IMR-90 (cell line): ENCODE measurements at regions not wholly inside any gene's neighbourhood (a gene's known extent, or its start where the extent isn't known, plus 50 kb on each side); places are given as distances from the start of the nearest gene placed in this dataset.

Experiments
- ATAC-seq: fragments of 200-7000 bp; cut with Tn5 transposase; 2 replicates; pipeline ENCODE4 v1.9.1; 2020; ENCODE audit warnings: low read depth, mild to moderate bottlenecking, moderate library complexity
- BruUV-seq: library from RNA; stranded (reverse); fragments of 400-500 nt; replicated peaks from 2 replicates; lab custom pipeline; 2021; lab: Mats Ljungman, UMichigan
- CTCF ChIA-PET: fragments of 300-600 bp; formaldehyde crosslinking; extraction: SDS; loops from one replicate; lab custom pipeline; 2021; ENCODE audit warnings: antibody characterized with exemption; lab: Yijun Ruan, JAX
- POLR2A ChIA-PET: fragments of 300-600 bp; sonication (Branson Sonifier 250); formaldehyde crosslinking; loops from one replicate; lab custom pipeline; 2022; ENCODE audit warnings: antibody characterized with exemption; ENCODE audit not compliant: unreplicated experiment; lab: Charles Lee
- DNase-seq: peaks from one replicate; pipeline ENCODE4 v3.0.0; 2013
- H2AFZ ChIP-seq: replicated peaks from 2 replicates; pipeline ENCODE3; 2013; ENCODE audit warnings: low read length, mild to moderate bottlenecking; ENCODE audit not compliant: poor library complexity
- H2AK5ac ChIP-seq: 2 replicates; pipeline ENCODE4 v1.6.1; 2013; ENCODE audit warnings: low read depth, low read length, inconsistent platforms
- H2AK9ac ChIP-seq: replicated peaks from 2 replicates; pipeline ENCODE3; 2013; ENCODE audit warnings: mild to moderate bottlenecking, low read depth, low read length, moderate library complexity; ENCODE audit not compliant: poor library complexity
- H2BK120ac ChIP-seq: 2 replicates; pipeline ENCODE4 v1.6.1; 2013; ENCODE audit warnings: low read depth, low read length, inconsistent platforms
- H2BK15ac ChIP-seq: 3 replicates; pipeline ENCODE4 v1.6.1; 2013; ENCODE audit warnings: low read depth, low read length, inconsistent platforms
- H2BK20ac ChIP-seq: 2 replicates; pipeline ENCODE4 v1.6.1; 2013; ENCODE audit warnings: low read depth, mild to moderate bottlenecking, inconsistent platforms, low read length, moderate library complexity
- H2BK5ac ChIP-seq: 2 replicates; pipeline ENCODE4 v1.6.1; 2013; ENCODE audit warnings: mild to moderate bottlenecking, low read depth, low read length, inconsistent platforms; ENCODE audit not compliant: poor library complexity, severe bottlenecking
- H3K14ac ChIP-seq: replicated peaks from 2 replicates; pipeline ENCODE4 v1.6.1; 2013; ENCODE audit warnings: low read depth, low read length, inconsistent platforms
- H3K18ac ChIP-seq: 2 replicates; pipeline ENCODE4 v1.6.1; 2013; ENCODE audit warnings: low read depth, low read length, control low read depth
- H3K23ac ChIP-seq: 2 replicates; pipeline ENCODE4 v1.6.1; 2013; ENCODE audit warnings: low read depth, low read length, inconsistent platforms
- H3K27ac ChIP-seq: 2 replicates; pipeline ENCODE4 v1.5.1; 2013; ENCODE audit warnings: mild to moderate bottlenecking, control low read depth, low read length; ENCODE audit not compliant: insufficient read depth
- H3K27me3 ChIP-seq: 2 replicates; pipeline ENCODE4 v1.6.1; 2013; ENCODE audit warnings: low read length; ENCODE audit not compliant: control insufficient read depth, insufficient read depth
- H3K36me3 ChIP-seq: 2 replicates; pipeline ENCODE4 v1.6.1; 2013; ENCODE audit warnings: low read length, mixed read lengths; ENCODE audit not compliant: control insufficient read depth, insufficient read depth
- H3K4ac ChIP-seq: 2 replicates; pipeline ENCODE4 v1.6.1; 2013; ENCODE audit warnings: low read depth, low read length, inconsistent platforms
- H3K4me1 ChIP-seq: 2 replicates; pipeline ENCODE4 v1.6.1; 2013; ENCODE audit warnings: low read length, mixed read lengths; ENCODE audit not compliant: control insufficient read depth, insufficient read depth
- H3K4me2 ChIP-seq: 2 replicates; pipeline ENCODE4 v1.6.1; 2013; ENCODE audit warnings: low read depth, mild to moderate bottlenecking, control low read depth, low read length, moderate library complexity
- H3K4me3 ChIP-seq: 2 replicates; pipeline ENCODE4 v1.5.1; 2013; ENCODE audit warnings: low read depth, mild to moderate bottlenecking, control low read depth, low read length, moderate library complexity; ENCODE audit not compliant: insufficient read depth
- H3K56ac ChIP-seq: 2 replicates; pipeline ENCODE4 v1.6.1; 2013; ENCODE audit warnings: low read length, inconsistent platforms; ENCODE audit not compliant: insufficient read depth; ENCODE audit errors: extremely low read depth
- H3K79me1 ChIP-seq, 2 experiments: 2 replicates each; pipeline ENCODE4 v1.6.1; 2013; ENCODE audit warnings: low read length in 2 of 2, inconsistent platforms in 1 of 2, low read depth in 1 of 2
- H3K9ac ChIP-seq: 2 replicates; pipeline ENCODE4 v1.6.1; 2013; ENCODE audit warnings: low read depth, low read length, control low read depth
- H3K9me1 ChIP-seq: 2 replicates; pipeline ENCODE4 v1.6.1; 2013; ENCODE audit warnings: low read length, inconsistent platforms; ENCODE audit not compliant: insufficient read depth
- H3K9me3 ChIP-seq: 2 replicates; pipeline ENCODE4 v1.6.1; 2013; ENCODE audit warnings: low read length; ENCODE audit not compliant: control insufficient read depth, insufficient read depth
- H4K20me1 ChIP-seq: 2 replicates; pipeline ENCODE4 v1.6.1; 2013; ENCODE audit warnings: low read length, inconsistent platforms; ENCODE audit not compliant: insufficient read depth
- H4K5ac ChIP-seq: 2 replicates; pipeline ENCODE4 v1.6.1; 2013; ENCODE audit warnings: mild to moderate bottlenecking, low read depth, low read length, control low read depth
- H4K8ac ChIP-seq, 2 experiments: 2 replicates each; pipeline ENCODE4 v1.6.1; 2013; ENCODE audit warnings: low read depth in 2 of 2, low read length in 2 of 2, control low read depth in 1 of 2, inconsistent platforms in 1 of 2
- H4K91ac ChIP-seq: 2 replicates; pipeline ENCODE4 v1.6.1; 2013; ENCODE audit warnings: low read depth, low read length, inconsistent platforms; ENCODE audit not compliant: insufficient read depth
- BHLHE40 ChIP-seq: fragments of 150-350 bp; IDR thresholded peaks from 2 replicates; pipeline ENCODE4 v1.6.1; 2016; ENCODE audit warnings: mild to moderate bottlenecking, low read depth, low read length
- CEBPB ChIP-seq: IDR thresholded peaks from 2 replicates; pipeline ENCODE4 v1.6.1; 2012; ENCODE audit warnings: low read depth, low read length, improper control_type of control experiment
- CHD1 ChIP-seq: IDR thresholded peaks from 2 replicates; pipeline ENCODE4 v1.6.1; 2012; ENCODE audit warnings: low read depth, low read length, improper control_type of control experiment
- MAFK ChIP-seq: IDR thresholded peaks from 2 replicates; pipeline ENCODE4 v1.6.1; 2012; ENCODE audit warnings: low read depth, low read length, improper control_type of control experiment
- MAZ ChIP-seq: IDR thresholded peaks from 2 replicates; pipeline ENCODE4 v1.6.1; 2012; ENCODE audit warnings: low read depth, mild to moderate bottlenecking, low read length, improper control_type of control experiment, moderate library complexity, borderline replicate concordance
- MXI1 ChIP-seq: IDR thresholded peaks from 2 replicates; pipeline ENCODE4 v1.6.1; 2012; ENCODE audit warnings: low read depth, mild to moderate bottlenecking, low read length, moderate library complexity, borderline replicate concordance
- NFE2L2 ChIP-seq: fragments of 150-350 bp; IDR thresholded peaks from 2 replicates; pipeline ENCODE4 v1.6.1; 2016; ENCODE audit warnings: low read depth, mild to moderate bottlenecking, low read length
- RCOR1 ChIP-seq: IDR thresholded peaks from 2 replicates; pipeline ENCODE4 v1.6.1; 2012; ENCODE audit warnings: mild to moderate bottlenecking, low read length, improper control_type of control experiment; ENCODE audit not compliant: insufficient replicate concordance
- SMC3 ChIP-seq: fragments of 150-350 bp; IDR thresholded peaks from 2 replicates; pipeline ENCODE4 v1.6.1; 2016; ENCODE audit warnings: low read depth, mild to moderate bottlenecking, antibody characterized with exemption, low read length, moderate library complexity
- WGBS, 2 experiments: methylation state at CpG; one replicate each; pipeline versions ENCODE4 v1.1.5 to v1.1.7; 2013; ENCODE audit warnings: missing lambda C conversion rate in 2 of 2; ENCODE audit not compliant: insufficient read length in 1 of 2; ENCODE audit errors: extremely low coverage in 2 of 2; 5-methylcytosine and 5-hydroxymethylcytosine counted together
- dilution Hi-C: fragments of 300-500 bp; cut with HindIII; formaldehyde crosslinking; loops from one replicate; pipeline ENCODE4 v1.14.3; 2018; ENCODE audit warnings: low sequenced_read_pairs; ENCODE audit not compliant: unreplicated experiment
- in situ Hi-C: fragments of 300-500 bp; cut with MboI; formaldehyde crosslinking; loops from 3 replicates; pipeline ENCODE4 v1.14.3; 2019; ENCODE audit warnings: low sequenced_read_pairs, inconsistent platforms, mixed read lengths
- intact Hi-C: fragments of 100-400 bp; cut with micrococcal nuclease; formaldehyde crosslinking; loops from 2 replicates; pipeline ENCODE4 v1.10.0; 2022
- TF ChIP-seq, protein P1 (sequence below): fragments of 150-350 bp; IDR thresholded peaks from 2 replicates; pipeline ENCODE4 v1.6.1; 2016; ENCODE audit warnings: low read depth, mild to moderate bottlenecking, low read length, moderate library complexity, borderline replicate concordance
- TF ChIP-seq, protein P2 (sequence below): fragments of 150-350 bp; IDR thresholded peaks from 2 replicates; pipeline ENCODE4 v1.6.1; 2017; ENCODE audit warnings: mild to moderate bottlenecking, antibody characterized with exemption, low read length, low read depth
- TF ChIP-seq, protein P3 (sequence below): conservative IDR thresholded peaks from 2 replicates; pipeline ENCODE4 v1.5.1; 2012; ENCODE audit warnings: mild to moderate bottlenecking, low read depth, low read length, improper control_type of control experiment

DNA sequence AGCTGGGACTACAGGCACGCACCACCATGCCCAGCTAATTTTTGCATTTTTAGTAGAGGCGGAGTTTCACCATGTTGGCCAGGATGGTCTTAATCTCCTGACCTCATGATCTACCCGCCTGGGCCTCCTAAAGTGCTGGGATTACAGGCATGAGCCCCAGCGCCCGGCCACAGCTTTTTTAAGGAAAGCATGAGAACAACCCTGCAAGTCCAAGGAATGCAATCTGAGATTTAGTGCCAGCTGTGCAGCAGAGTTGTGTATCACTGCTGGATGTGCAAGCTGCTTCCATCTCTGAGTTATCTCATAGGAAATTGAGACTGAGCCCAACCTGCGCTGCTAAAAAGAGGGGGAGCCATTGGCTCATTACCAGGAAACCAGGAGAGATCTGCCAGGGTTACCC, 399.9 kb upstream of the CYRIA start:
- Histone ChIP-seq H3K9me3 (peaks cover 2% of the 10 kb centered on the region; the same call in 1 of the 2 replicates), H3K27me3 (no peaks in the 10 kb centered on the region), H2AK9ac (no peak overlapping the region), H2BK5ac (no peak overlapping the region), H2BK15ac (no peak overlapping the region), H3K18ac (no peak overlapping the region), H2BK20ac (no peak overlapping the region), H3K4me1 (no peaks in the 10 kb centered on the region), H3K14ac (no peak overlapping the region), H3K4me3 (no peak overlapping the region), H3K27ac (no peak overlapping the region), H3K36me3 (no peaks in the 10 kb centered on the region), H3K4me2 (no peak overlapping the region), H3K4ac (no peak overlapping the region), H3K79me1 (no peaks in the 10 kb centered on the region), H4K8ac (no peak overlapping the region), H2BK120ac (no peak overlapping the region), H4K20me1 (no peaks in the 10 kb centered on the region), H4K91ac (no peak overlapping the region), H3K56ac (no peak overlapping the region), H2AK5ac (no peak overlapping the region), H3K23ac (no peak overlapping the region), H3K9ac (no peak overlapping the region), H4K5ac (no peak overlapping the region), H3K9me1 (no peaks in the 10 kb centered on the region), H2AFZ (no peak overlapping the region)
- WGBS, 2 experiments: 80% methylated on average over 1 of the region's 6 CpGs; no CpG with 5 or more reads in 1 of the 2 experiments
- BruUV-seq: no TSS peak
- TF ChIP-seq BHLHE40 (no peak), RCOR1 (no peak), MXI1 (no peak), MAZ (no peak), MAFK (no peak), NFE2L2 (no peak), SMC3 (no peak), CHD1 (no peak), CEBPB (no peak)
- TF ChIP-seq, protein P1, sequence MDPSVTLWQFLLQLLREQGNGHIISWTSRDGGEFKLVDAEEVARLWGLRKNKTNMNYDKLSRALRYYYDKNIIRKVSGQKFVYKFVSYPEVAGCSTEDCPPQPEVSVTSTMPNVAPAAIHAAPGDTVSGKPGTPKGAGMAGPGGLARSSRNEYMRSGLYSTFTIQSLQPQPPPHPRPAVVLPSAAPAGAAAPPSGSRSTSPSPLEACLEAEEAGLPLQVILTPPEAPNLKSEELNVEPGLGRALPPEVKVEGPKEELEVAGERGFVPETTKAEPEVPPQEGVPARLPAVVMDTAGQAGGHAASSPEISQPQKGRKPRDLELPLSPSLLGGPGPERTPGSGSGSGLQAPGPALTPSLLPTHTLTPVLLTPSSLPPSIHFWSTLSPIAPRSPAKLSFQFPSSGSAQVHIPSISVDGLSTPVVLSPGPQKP: no peak
- TF ChIP-seq, protein P2, sequence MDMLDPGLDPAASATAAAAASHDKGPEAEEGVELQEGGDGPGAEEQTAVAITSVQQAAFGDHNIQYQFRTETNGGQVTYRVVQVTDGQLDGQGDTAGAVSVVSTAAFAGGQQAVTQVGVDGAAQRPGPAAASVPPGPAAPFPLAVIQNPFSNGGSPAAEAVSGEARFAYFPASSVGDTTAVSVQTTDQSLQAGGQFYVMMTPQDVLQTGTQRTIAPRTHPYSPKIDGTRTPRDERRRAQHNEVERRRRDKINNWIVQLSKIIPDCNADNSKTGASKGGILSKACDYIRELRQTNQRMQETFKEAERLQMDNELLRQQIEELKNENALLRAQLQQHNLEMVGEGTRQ: no peak
- TF ChIP-seq, protein P3, sequence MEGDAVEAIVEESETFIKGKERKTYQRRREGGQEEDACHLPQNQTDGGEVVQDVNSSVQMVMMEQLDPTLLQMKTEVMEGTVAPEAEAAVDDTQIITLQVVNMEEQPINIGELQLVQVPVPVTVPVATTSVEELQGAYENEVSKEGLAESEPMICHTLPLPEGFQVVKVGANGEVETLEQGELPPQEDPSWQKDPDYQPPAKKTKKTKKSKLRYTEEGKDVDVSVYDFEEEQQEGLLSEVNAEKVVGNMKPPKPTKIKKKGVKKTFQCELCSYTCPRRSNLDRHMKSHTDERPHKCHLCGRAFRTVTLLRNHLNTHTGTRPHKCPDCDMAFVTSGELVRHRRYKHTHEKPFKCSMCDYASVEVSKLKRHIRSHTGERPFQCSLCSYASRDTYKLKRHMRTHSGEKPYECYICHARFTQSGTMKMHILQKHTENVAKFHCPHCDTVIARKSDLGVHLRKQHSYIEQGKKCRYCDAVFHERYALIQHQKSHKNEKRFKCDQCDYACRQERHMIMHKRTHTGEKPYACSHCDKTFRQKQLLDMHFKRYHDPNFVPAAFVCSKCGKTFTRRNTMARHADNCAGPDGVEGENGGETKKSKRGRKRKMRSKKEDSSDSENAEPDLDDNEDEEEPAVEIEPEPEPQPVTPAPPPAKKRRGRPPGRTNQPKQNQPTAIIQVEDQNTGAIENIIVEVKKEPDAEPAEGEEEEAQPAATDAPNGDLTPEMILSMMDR: no peak
- in situ Hi-C loops (no loop called here), intact Hi-C loops (no loop called here), dilution Hi-C loops (no loop called here)
- DNase-seq: no peak
- no peak for ATAC-seq
- ChIA-PET CTCF (no interaction called here), POLR2A (no interaction called here)
